ENCODE measurements at regions not wholly inside any gene's neighbourhood (a gene's known extent, or its start where the extent isn't known, plus 50 kb on each side); places are given as distances from the start of the nearest gene placed in this dataset.

- H3K9ac ChIP-seq (ENCODE audit: insufficient read depth, low read length, poor library complexity, severe bottlenecking): no peak overlapping the region
- no peaks in the 10 kb centered on the region for H3K27me3 ChIP-seq (ENCODE audit: control insufficient read depth in 2 of 2, insufficient read depth in 2 of 2, low read length in 2 of 2)
- Mint-ChIP-seq H3K27me3 (ENCODE audit: low read depth in 3 of 3) (peaks cover 0 to 2% (median 0%) of the 10 kb centered on the region in 3 donors), H3K36me3 (no peaks in the 10 kb centered on the region), H3K4me3 (no peak overlapping the region), H3K27ac (no peak overlapping the region), H3K9me3 (peaks cover 0 to 17% (median 1%) of the 10 kb centered on the region in 7 donors), H3K4me1 (no peaks in the 10 kb centered on the region)
- WGBS (ENCODE audit: insufficient coverage): no CpG with 5 or more reads among the region's 1 CpG
- H3K4me3 ChIP-seq (replicated peaks in 1 of 3; ENCODE audit: low read depth in 2 of 3, low read length in 3 of 3): no peak overlapping the region
- H3K9me3 ChIP-seq (replicated peaks in 1 of 2; ENCODE audit: control insufficient read depth in 1 of 2, insufficient read depth in 1 of 2, low read length in 2 of 2): peaks cover 11 to 17% of the 10 kb centered on the region in 2 donors
- H3K4me2 ChIP-seq (replicated peaks; ENCODE audit: extremely low read depth, low read length, poor library complexity, severe bottlenecking): no peak overlapping the region
- H4K20me1 ChIP-seq (ENCODE audit: insufficient read depth, low read length): no peaks in the 10 kb centered on the region
- no peaks in the 10 kb centered on the region for H3K4me1 ChIP-seq (ENCODE audit: control insufficient read depth in 1 of 2, insufficient read depth in 2 of 2, low read length in 2 of 2)
- no peak overlapping the region for H2AFZ ChIP-seq (ENCODE audit: insufficient read depth, low read depth, low read length, poor library complexity, severe bottlenecking)
- no peaks in the 10 kb centered on the region for H3K79me2 ChIP-seq (ENCODE audit: insufficient read depth, low read length)
- no peaks in the 10 kb centered on the region for H3K36me3 ChIP-seq (replicated peaks in 1 of 2; ENCODE audit: control insufficient read depth in 1 of 2, insufficient read depth in 2 of 2, low read length in 2 of 2)
- no peak overlapping the region for H3K27ac ChIP-seq (ENCODE audit: low read depth in 1 of 2, low read length in 2 of 2)
- TF ChIP-seq CTCF (IDR thresholded peaks at IDR 0.05): no peak
- DNase-seq: no peak
- intact Hi-C loops (cut with micrococcal nuclease): no loop called here
Observed at GRCh38 chr13:34578471-34578870, 363.6 kb upstream of the NBEA start.

- intact Hi-C loops (cut with micrococcal nuclease): no loop called here
Observed at GRCh38 chr13:34578917-34579316, 363.2 kb upstream of the NBEA start.

More at GRCh38 chr13:34578917-34579316, 363.2 kb upstream of the NBEA start:
- DNase-seq: no peak
- Histone ChIP-seq H3K4me2 (replicated peaks; ENCODE audit: extremely low read depth, low read length, poor library complexity, severe bottlenecking) (no peak overlapping the region), H3K79me2 (ENCODE audit: insufficient read depth, low read length) (no peaks in the 10 kb centered on the region), H4K20me1 (ENCODE audit: insufficient read depth, low read length) (no peaks in the 10 kb centered on the region), H3K4me1 (ENCODE audit: control insufficient read depth in 1 of 2, insufficient read depth in 2 of 2, low read length in 2 of 2) (no peaks in the 10 kb centered on the region), H3K4me3 (replicated peaks in 1 of 3; ENCODE audit: low read depth in 2 of 3, low read length in 3 of 3) (no peak overlapping the region), H2AFZ (ENCODE audit: insufficient read depth, low read depth, low read length, poor library complexity, severe bottlenecking) (no peak overlapping the region), H3K9ac (ENCODE audit: insufficient read depth, low read length, poor library complexity, severe bottlenecking) (no peak overlapping the region), H3K27me3 (ENCODE audit: control insufficient read depth in 2 of 2, insufficient read depth in 2 of 2, low read length in 2 of 2) (no peaks in the 10 kb centered on the region), H3K9me3 (replicated peaks in 1 of 2; ENCODE audit: control insufficient read depth in 1 of 2, insufficient read depth in 1 of 2, low read length in 2 of 2) (peaks cover 8 to 14% of the 10 kb centered on the region in 2 donors), H3K36me3 (replicated peaks in 1 of 2; ENCODE audit: control insufficient read depth in 1 of 2, insufficient read depth in 2 of 2, low read length in 2 of 2) (no peaks in the 10 kb centered on the region), H3K27ac (ENCODE audit: low read depth in 1 of 2, low read length in 2 of 2) (no peak overlapping the region)
- peaks cover 0 to 2% (median 0%) of the 10 kb centered on the region in 3 donors for H3K27me3 Mint-ChIP-seq (ENCODE audit: low read depth in 3 of 3)
- H3K4me1 Mint-ChIP-seq: no peaks in the 10 kb centered on the region
- no peak overlapping the region for H3K27ac Mint-ChIP-seq
- peaks cover 0 to 13% (median 1%) of the 10 kb centered on the region in 7 donors for H3K9me3 Mint-ChIP-seq
- no peak overlapping the region for H3K4me3 Mint-ChIP-seq
- TF ChIP-seq CTCF (IDR thresholded peaks at IDR 0.05): no peak
- H3K36me3 Mint-ChIP-seq: no peaks in the 10 kb centered on the region
